NCI-H460 (cell line): ENCODE measurements at regions not wholly inside any gene's neighbourhood (a gene's known extent, or its start where the extent isn't known, plus 50 kb on each side); places are given as distances from the start of the nearest gene placed in this dataset.
"Not testable (repeated sequence)": the region's sequence is repeated elsewhere in the genome, so short reads cannot be mapped to it uniquely, and the experiment has no call there.

Experiments
- DNase-seq: peaks from one replicate; pipeline ENCODE4 v3.0.0-alpha.2; 2016; ENCODE audit warnings: low read depth; ENCODE audit errors: extremely low read depth

- no peak for DNase-seq
Measured at GRCh38 chr5:104171958-104172690, 609.5 kb upstream of the NUDT12 start.

- no peak for DNase-seq
Measured at GRCh38 chr5:104170926-104171325, 608.3 kb upstream of the NUDT12 start.

- DNase-seq = no peak
Measured at GRCh38 chr5:104146652-104147051, 584.1 kb upstream of the NUDT12 start.

- DNase-seq = no peak
Measured at GRCh38 chr5:104139840-104140239, 577.3 kb upstream of the NUDT12 start.

- no peak for DNase-seq
Measured at GRCh38 chr5:104130320-104130719, 567.7 kb upstream of the NUDT12 start.

- DNase-seq = no peak
Measured at GRCh38 chr5:104128348-104128747, 565.8 kb upstream of the NUDT12 start.

GRCh38 chr5:104126980-104127379 is 564.4 kb upstream of the NUDT12 start:
- no peak for DNase-seq

- no peak for DNase-seq
Measured at GRCh38 chr5:104119529-104119928, 556.9 kb upstream of the NUDT12 start.

- no peak for DNase-seq
Measured at GRCh38 chr5:104111632-104112031, 549.0 kb upstream of the NUDT12 start.

- no peak for DNase-seq
Measured at GRCh38 chr5:104096451-104096850, 533.9 kb upstream of the NUDT12 start.

GRCh38 chr5:104095527-104095926 is 532.9 kb upstream of the NUDT12 start:
- DNase-seq = no peak

GRCh38 chr5:104088876-104089778 is 526.5 kb upstream of the NUDT12 start:
- no peak for DNase-seq

- no peak for DNase-seq
Measured at GRCh38 chr5:104084896-104085295, 522.3 kb upstream of the NUDT12 start.

- no peak for DNase-seq
Measured at GRCh38 chr5:104082754-104083153, 520.2 kb upstream of the NUDT12 start.

- DNase-seq = no peak
Measured at GRCh38 chr5:104081232-104081631, 518.6 kb upstream of the NUDT12 start.

GRCh38 chr5:104080646-104081175 is 518.1 kb upstream of the NUDT12 start:
- DNase-seq = no peak

- not testable (repeated sequence) for DNase-seq
Measured at GRCh38 chr5:104079861-104080645, 517.5 kb upstream of the NUDT12 start.

- DNase-seq = no peak
Measured at GRCh38 chr5:104071887-104072286, 509.3 kb upstream of the NUDT12 start.

GRCh38 chr5:104062621-104063377 is 500.2 kb upstream of the NUDT12 start:
- DNase-seq = no peak

GRCh38 chr5:104061707-104062106 is 499.1 kb upstream of the NUDT12 start:
- DNase-seq = no peak
